GM23248 (cell line): ENCODE measurements at regions not wholly inside any gene's neighbourhood (a gene's known extent, or its start where the extent isn't known, plus 50 kb on each side); places are given as distances from the start of the nearest gene placed in this dataset.

ENCODE experiments used
- EZH2 ChIP-seq: fragments of 200-600 bp; sonication (generic); IDR thresholded peaks from 2 replicates; pipeline ENCODE4 v1.6.1; 2018; ENCODE audit warnings: antibody characterized with exemption, mild to moderate bottlenecking; ENCODE audit not compliant: insufficient read depth, poor library complexity, severe bottlenecking
- EZH2phosphoT487 ChIP-seq: fragments of 200-600 bp; sonication (generic); IDR thresholded peaks from 2 replicates; pipeline ENCODE4 v1.6.1; 2018; ENCODE audit warnings: antibody characterized with exemption, moderate library complexity, mild to moderate bottlenecking, low read depth; ENCODE audit not compliant: insufficient read depth

GRCh38 chr6:159461266-159461665 lies 231.8 kb downstream of the SOD2 start:
- TF ChIP-seq EZH2, result no peak
- TF ChIP-seq EZH2phosphoT487, result no peak
